Heart left ventricle (tissue), 13 donors: ENCODE measurements at regions not wholly inside any gene's neighbourhood (a gene's known extent, or its start where the extent isn't known, plus 50 kb on each side); places are given as distances from the start of the nearest gene placed in this dataset.

Experiments
- POLR2A ChIP-seq, 2 donors: fragments of 450-650 bp; IDR thresholded peaks; one replicate each; pipeline ENCODE4 v1.6.1; 2017; ENCODE audit warnings: antibody characterized with exemption in 2 of 2, mild to moderate bottlenecking in 2 of 2, moderate library complexity in 2 of 2
- TF ChIP-seq, protein P1 (sequence below), 12 donors: fragments of 200-600 bp; sonication (generic) in 4 of 12; IDR thresholded peaks; one replicate each; pipeline versions ENCODE4 v1.5.0 to v1.8.0; 2018 to 2022; ENCODE audit warnings: antibody characterized with exemption in 12 of 12, mild to moderate bottlenecking in 5 of 12
- donor health status: ischemic (EF 13 %, LVEDD 7.1; RV severe dilation, severe dysfunction).
- donor health status: DM: no; HTN: yes; CAD: no.
- donor health status: DM: no; HTN: no; CAD: no.
- donor health status: ischemic (EF 25% LVEDD 6.9; RV normal size, moderate dysfunction).
- donor health status: ischemic (EF 25% LVEDD 5.7; RV mildly dilated, moderate dysfunction).
- donor health status: ischemic (EF 35%, LVEDD 5.7; RV mildly dilated, moderate dysfunction).
- donor health status: nonischemic (EF 11% LVEDD 7.7; RV severe dilation, severe dysfunction).
- donor health status: DM: yes; HTN: yes; CAD: no.
- donor health status: PGD.
- donor health status: ischemic (EF 29% LVEDD 5.4; RV normal size, mild dysfunction).
- donor health status: nonischemic (EF 23%, LVEDD 6.1; RV moderate dilation, normal function).

DNA sequence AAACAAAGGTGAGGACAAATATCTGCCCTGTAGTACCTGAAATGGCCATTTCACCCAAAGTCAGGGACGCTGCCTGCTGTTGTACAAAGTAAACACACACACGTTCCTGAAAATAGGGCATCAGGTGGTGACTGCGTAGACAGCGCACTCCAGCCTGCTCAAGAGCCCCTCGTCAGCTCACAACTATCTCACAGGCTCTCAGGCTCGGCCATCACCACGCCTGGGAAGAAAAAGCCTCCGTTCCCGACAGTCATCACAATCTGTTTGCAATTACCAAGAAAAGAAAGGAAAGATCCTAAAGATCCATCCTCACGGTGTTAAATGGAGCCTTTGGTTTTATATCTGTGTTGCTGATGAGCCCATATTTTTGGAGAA lies 230.2 kb downstream of the ZNF516 start:
- TF ChIP-seq, protein P1, sequence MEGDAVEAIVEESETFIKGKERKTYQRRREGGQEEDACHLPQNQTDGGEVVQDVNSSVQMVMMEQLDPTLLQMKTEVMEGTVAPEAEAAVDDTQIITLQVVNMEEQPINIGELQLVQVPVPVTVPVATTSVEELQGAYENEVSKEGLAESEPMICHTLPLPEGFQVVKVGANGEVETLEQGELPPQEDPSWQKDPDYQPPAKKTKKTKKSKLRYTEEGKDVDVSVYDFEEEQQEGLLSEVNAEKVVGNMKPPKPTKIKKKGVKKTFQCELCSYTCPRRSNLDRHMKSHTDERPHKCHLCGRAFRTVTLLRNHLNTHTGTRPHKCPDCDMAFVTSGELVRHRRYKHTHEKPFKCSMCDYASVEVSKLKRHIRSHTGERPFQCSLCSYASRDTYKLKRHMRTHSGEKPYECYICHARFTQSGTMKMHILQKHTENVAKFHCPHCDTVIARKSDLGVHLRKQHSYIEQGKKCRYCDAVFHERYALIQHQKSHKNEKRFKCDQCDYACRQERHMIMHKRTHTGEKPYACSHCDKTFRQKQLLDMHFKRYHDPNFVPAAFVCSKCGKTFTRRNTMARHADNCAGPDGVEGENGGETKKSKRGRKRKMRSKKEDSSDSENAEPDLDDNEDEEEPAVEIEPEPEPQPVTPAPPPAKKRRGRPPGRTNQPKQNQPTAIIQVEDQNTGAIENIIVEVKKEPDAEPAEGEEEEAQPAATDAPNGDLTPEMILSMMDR (IDR thresholded peaks at IDR 0.05) = no peak
- TF ChIP-seq POLR2A (IDR thresholded peaks at IDR 0.05) = no peak
